Nephron progenitor cell (in vitro differentiated cells): ENCODE measurements at regions not wholly inside any gene's neighbourhood (a gene's known extent, or its start where the extent isn't known, plus 50 kb on each side); places are given as distances from the start of the nearest gene placed in this dataset.

Source experiments
- DNase-seq: peaks from one replicate; pipeline ENCODE4 v3.0.0; 2021
- H3K27ac Mint-ChIP-seq: 2 replicates; pipeline ENCODE4 v1.8.0; 2021; ENCODE audit warnings: mild to moderate bottlenecking, moderate library complexity, mixed read lengths
- H3K27me3 Mint-ChIP-seq: 2 replicates; pipeline ENCODE4 v1.8.0; 2021; ENCODE audit warnings: mild to moderate bottlenecking, low read depth, mixed read lengths; ENCODE audit not compliant: poor library complexity
- H3K36me3 Mint-ChIP-seq: 2 replicates; pipeline ENCODE4 v1.8.0; 2021; ENCODE audit warnings: low read depth, mixed read lengths
- H3K4me1 Mint-ChIP-seq: 2 replicates; pipeline ENCODE4 v1.8.0; 2021; ENCODE audit warnings: mixed read lengths
- H3K4me3 Mint-ChIP-seq: 2 replicates; pipeline ENCODE4 v1.8.0; 2021; ENCODE audit warnings: mild to moderate bottlenecking, moderate library complexity, mixed read lengths
- H3K9me3 Mint-ChIP-seq: 2 replicates; pipeline ENCODE4 v1.8.0; 2021; ENCODE audit warnings: mild to moderate bottlenecking, moderate library complexity, mixed read lengths
- CTCF ChIP-seq: fragments of 200-600 bp; sonication (generic); IDR thresholded peaks from 2 replicates; pipeline ENCODE4 v1.5.0; 2021; ENCODE audit warnings: antibody characterized with exemption

- H3K4me3 Mint-ChIP-seq: peak overlapping the region; percentile 23
- TF ChIP-seq CTCF: no peak
- no peaks in the 10 kb centered on the region for H3K9me3 Mint-ChIP-seq
- peak; percentile 55 for DNase-seq
- H3K27ac Mint-ChIP-seq: no peak overlapping the region
- no peaks in the 10 kb centered on the region for H3K36me3 Mint-ChIP-seq
- peaks cover 31% of the 10 kb centered on the region for H3K27me3 Mint-ChIP-seq
- peaks cover 84% of the 10 kb centered on the region for H3K4me1 Mint-ChIP-seq
These were observed 112.9 kb downstream of the CPZ start for GRCh38 chr4:8705161-8706145.

GRCh38 chr4:8704632-8705031, 112.1 kb downstream of the CPZ start:
- no peaks in the 10 kb centered on the region for H3K36me3 Mint-ChIP-seq
- H3K27me3 Mint-ChIP-seq: peaks cover 25% of the 10 kb centered on the region
- DNase-seq: no peak
- no peaks in the 10 kb centered on the region for H3K9me3 Mint-ChIP-seq
- peak overlapping the region; percentile 8 for H3K4me3 Mint-ChIP-seq
- H3K27ac Mint-ChIP-seq: no peak overlapping the region
- peaks cover 86% of the 10 kb centered on the region for H3K4me1 Mint-ChIP-seq
- TF ChIP-seq CTCF: no peak

- H3K27me3 Mint-ChIP-seq: peaks cover 21% of the 10 kb centered on the region
- H3K4me1 Mint-ChIP-seq: peaks cover 86% of the 10 kb centered on the region
- TF ChIP-seq CTCF: no peak
- no peak overlapping the region for H3K27ac Mint-ChIP-seq
- DNase-seq: no peak
- H3K9me3 Mint-ChIP-seq: no peaks in the 10 kb centered on the region
- no peak overlapping the region for H3K4me3 Mint-ChIP-seq
- no peaks in the 10 kb centered on the region for H3K36me3 Mint-ChIP-seq
These were observed 111.4 kb downstream of the CPZ start for GRCh38 chr4:8703857-8704495.

GRCh38 chr4:8703401-8703696, 110.8 kb downstream of the CPZ start:
- no peak overlapping the region for H3K27ac Mint-ChIP-seq
- H3K4me3 Mint-ChIP-seq: no peak overlapping the region
- H3K27me3 Mint-ChIP-seq: peaks cover 21% of the 10 kb centered on the region
- no peaks in the 10 kb centered on the region for H3K9me3 Mint-ChIP-seq
- DNase-seq: no peak
- no peak for TF ChIP-seq CTCF
- H3K36me3 Mint-ChIP-seq: no peaks in the 10 kb centered on the region
- peaks cover 83% of the 10 kb centered on the region for H3K4me1 Mint-ChIP-seq

- Mint-ChIP-seq H3K36me3 (no peaks in the 10 kb centered on the region), H3K27me3 (peaks cover 26% of the 10 kb centered on the region), H3K4me3 (no peak overlapping the region), H3K4me1 (peaks cover 82% of the 10 kb centered on the region), H3K27ac (no peak overlapping the region), H3K9me3 (no peaks in the 10 kb centered on the region)
- DNase-seq: no peak
- TF ChIP-seq CTCF: no peak
These were observed 110.2 kb downstream of the CPZ start for GRCh38 chr4:8702516-8703400.
